ENCODE measurements at regions not wholly inside any gene's neighbourhood (a gene's known extent, or its start where the extent isn't known, plus 50 kb on each side); places are given as distances from the start of the nearest gene placed in this dataset.

- TF ChIP-seq CTCF (IDR thresholded peaks at IDR 0.05) = no peak
- ATAC-seq (ENCODE audit: low FRiP score) (no peak), DNase-seq (ENCODE audit: low spot score) (no peak)
Observed at GRCh38 chr18:66769375-66769774, 165.5 kb upstream of the CDH19 start.

GRCh38 chr18:66764230-66764629 is 160.3 kb upstream of the CDH19 start:
- TF ChIP-seq CTCF (IDR thresholded peaks at IDR 0.05) = no peak
- DNase-seq (ENCODE audit: low spot score) (no peak), ATAC-seq (ENCODE audit: low FRiP score) (no peak)

- ATAC-seq (ENCODE audit: low FRiP score) (no peak), DNase-seq (ENCODE audit: low spot score) (no peak)
- TF ChIP-seq CTCF (IDR thresholded peaks at IDR 0.05) = no peak
Observed at GRCh38 chr18:66761166-66761565, 157.3 kb upstream of the CDH19 start.

- ATAC-seq (ENCODE audit: low FRiP score) (no peak), DNase-seq (ENCODE audit: low spot score) (no peak)
- TF ChIP-seq CTCF (IDR thresholded peaks at IDR 0.05) = no peak
Observed at GRCh38 chr18:66760559-66760958, 156.7 kb upstream of the CDH19 start.

- ATAC-seq (ENCODE audit: low FRiP score) (no peak), DNase-seq (ENCODE audit: low spot score) (no peak)
- TF ChIP-seq CTCF (IDR thresholded peaks at IDR 0.05) = no peak
Observed at GRCh38 chr18:66759050-66759828, 155.3 kb upstream of the CDH19 start.

GRCh38 chr18:66757946-66758345 is 154.1 kb upstream of the CDH19 start:
- DNase-seq (ENCODE audit: low spot score) (no peak), ATAC-seq (ENCODE audit: low FRiP score) (no peak)
- TF ChIP-seq CTCF (IDR thresholded peaks at IDR 0.05) = no peak

GRCh38 chr18:66754335-66754734 is 150.4 kb upstream of the CDH19 start:
- no peak for TF ChIP-seq CTCF (IDR thresholded peaks at IDR 0.05)
- DNase-seq (ENCODE audit: low spot score) = no peak
- no peak for ATAC-seq (ENCODE audit: low FRiP score)
